ENCODE measurements at regions not wholly inside any gene's neighbourhood (a gene's known extent, or its start where the extent isn't known, plus 50 kb on each side); places are given as distances from the start of the nearest gene placed in this dataset.

DNA sequence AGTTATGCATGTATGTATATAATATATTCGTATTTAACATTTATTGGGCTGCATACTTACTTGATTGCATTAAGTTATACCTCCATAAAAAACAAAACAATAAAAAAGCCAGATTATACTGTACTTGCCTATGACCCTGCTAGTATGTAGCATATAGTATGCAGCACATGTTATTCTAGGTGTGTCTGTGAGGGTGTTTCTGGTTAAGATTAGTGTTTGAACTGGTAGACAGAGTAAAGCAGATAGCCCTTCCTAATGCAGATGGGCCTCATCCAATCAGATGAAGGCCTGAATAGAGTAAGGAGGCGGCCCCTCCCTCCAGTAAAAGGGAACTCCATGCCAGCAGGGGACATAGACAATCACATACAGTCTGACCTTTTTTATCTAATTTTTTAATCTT is 323.3 kb upstream of the USP24 start:
- Histone ChIP-seq H2AFZ (ENCODE audit: insufficient read depth, low read depth, low read length, poor library complexity, severe bottlenecking) (no peak overlapping the region), H3K9me3 (replicated peaks in 1 of 2; ENCODE audit: control insufficient read depth in 1 of 2, insufficient read depth in 1 of 2, low read length in 2 of 2) (no peaks in the 10 kb centered on the region), H3K9ac (ENCODE audit: insufficient read depth, low read length, poor library complexity, severe bottlenecking) (no peak overlapping the region), H3K4me2 (replicated peaks; ENCODE audit: extremely low read depth, low read length, poor library complexity, severe bottlenecking) (no peak overlapping the region), H3K36me3 (replicated peaks in 1 of 2; ENCODE audit: control insufficient read depth in 1 of 2, insufficient read depth in 2 of 2, low read length in 2 of 2) (no peaks in the 10 kb centered on the region), H4K20me1 (ENCODE audit: insufficient read depth, low read length) (no peaks in the 10 kb centered on the region), H3K27ac (ENCODE audit: low read depth in 1 of 2, low read length in 2 of 2) (no peak overlapping the region), H3K27me3 (ENCODE audit: control insufficient read depth in 2 of 2, insufficient read depth in 2 of 2, low read length in 2 of 2) (no peaks in the 10 kb centered on the region), H3K4me1 (ENCODE audit: control insufficient read depth in 1 of 2, insufficient read depth in 2 of 2, low read length in 2 of 2) (no peaks in the 10 kb centered on the region), H3K79me2 (ENCODE audit: insufficient read depth, low read length) (no peaks in the 10 kb centered on the region), H3K4me3 (replicated peaks in 1 of 3; ENCODE audit: low read depth in 2 of 3, low read length in 3 of 3) (no peak overlapping the region)
- Mint-ChIP-seq H3K27me3 (ENCODE audit: low read depth in 3 of 3) (peaks cover 0 to 1% (median 0%) of the 10 kb centered on the region in 3 donors), H3K27ac (no peak overlapping the region), H3K36me3 (no peaks in the 10 kb centered on the region), H3K4me1 (no peaks in the 10 kb centered on the region), H3K4me3 (no peak overlapping the region), H3K9me3 (no peaks in the 10 kb centered on the region)
- no CpG with 5 or more reads among the region's 2 CpGs for WGBS (ENCODE audit: insufficient coverage)
- DNase-seq, result no peak
- TF ChIP-seq CTCF (IDR thresholded peaks at IDR 0.05), result no peak
- intact Hi-C loops (cut with micrococcal nuclease), result no loop called here

- Histone ChIP-seq H3K9ac (ENCODE audit: insufficient read depth, low read length, poor library complexity, severe bottlenecking) (no peak overlapping the region), H2AFZ (ENCODE audit: insufficient read depth, low read depth, low read length, poor library complexity, severe bottlenecking) (no peak overlapping the region), H3K4me2 (replicated peaks; ENCODE audit: extremely low read depth, low read length, poor library complexity, severe bottlenecking) (no peak overlapping the region), H3K27ac (ENCODE audit: low read depth in 1 of 2, low read length in 2 of 2) (no peak overlapping the region), H3K36me3 (replicated peaks in 1 of 2; ENCODE audit: control insufficient read depth in 1 of 2, insufficient read depth in 2 of 2, low read length in 2 of 2) (no peaks in the 10 kb centered on the region), H3K9me3 (replicated peaks in 1 of 2; ENCODE audit: control insufficient read depth in 1 of 2, insufficient read depth in 1 of 2, low read length in 2 of 2) (no peaks in the 10 kb centered on the region), H3K4me3 (replicated peaks in 1 of 3; ENCODE audit: low read depth in 2 of 3, low read length in 3 of 3) (no peak overlapping the region), H3K4me1 (ENCODE audit: control insufficient read depth in 1 of 2, insufficient read depth in 2 of 2, low read length in 2 of 2) (no peaks in the 10 kb centered on the region), H3K27me3 (ENCODE audit: control insufficient read depth in 2 of 2, insufficient read depth in 2 of 2, low read length in 2 of 2) (no peaks in the 10 kb centered on the region), H3K79me2 (ENCODE audit: insufficient read depth, low read length) (no peaks in the 10 kb centered on the region), H4K20me1 (ENCODE audit: insufficient read depth, low read length) (no peaks in the 10 kb centered on the region)
- Mint-ChIP-seq H3K27ac (no peak overlapping the region), H3K27me3 (ENCODE audit: low read depth in 3 of 3) (peaks cover 0 to 1% (median 0%) of the 10 kb centered on the region in 3 donors), H3K36me3 (no peaks in the 10 kb centered on the region), H3K4me3 (no peak overlapping the region), H3K4me1 (no peaks in the 10 kb centered on the region), H3K9me3 (no peaks in the 10 kb centered on the region)
- intact Hi-C loops (cut with micrococcal nuclease), result no loop called here
- no peak for DNase-seq
- no peak for TF ChIP-seq CTCF (IDR thresholded peaks at IDR 0.05)
- WGBS (ENCODE audit: insufficient coverage), result 75% methylated on average over 2 of the region's 2 CpGs
Measured at GRCh38 chr1:55536545-55536865, 321.3 kb upstream of the USP24 start.

Measured in CD14-positive monocyte (primary cell).